ENCODE measurements at regions not wholly inside any gene's neighbourhood (a gene's known extent, or its start where the extent isn't known, plus 50 kb on each side); places are given as distances from the start of the nearest gene placed in this dataset.

GRCh38 chr14:53874704-53875103 is 81.9 kb downstream of the BMP4 start:
- H3K27ac Mint-ChIP-seq = no peak overlapping the region
- H3K27me3 Mint-ChIP-seq = no peaks in the 10 kb centered on the region
- H3K36me3 Mint-ChIP-seq = no peaks in the 10 kb centered on the region
- TF ChIP-seq, protein P1, sequence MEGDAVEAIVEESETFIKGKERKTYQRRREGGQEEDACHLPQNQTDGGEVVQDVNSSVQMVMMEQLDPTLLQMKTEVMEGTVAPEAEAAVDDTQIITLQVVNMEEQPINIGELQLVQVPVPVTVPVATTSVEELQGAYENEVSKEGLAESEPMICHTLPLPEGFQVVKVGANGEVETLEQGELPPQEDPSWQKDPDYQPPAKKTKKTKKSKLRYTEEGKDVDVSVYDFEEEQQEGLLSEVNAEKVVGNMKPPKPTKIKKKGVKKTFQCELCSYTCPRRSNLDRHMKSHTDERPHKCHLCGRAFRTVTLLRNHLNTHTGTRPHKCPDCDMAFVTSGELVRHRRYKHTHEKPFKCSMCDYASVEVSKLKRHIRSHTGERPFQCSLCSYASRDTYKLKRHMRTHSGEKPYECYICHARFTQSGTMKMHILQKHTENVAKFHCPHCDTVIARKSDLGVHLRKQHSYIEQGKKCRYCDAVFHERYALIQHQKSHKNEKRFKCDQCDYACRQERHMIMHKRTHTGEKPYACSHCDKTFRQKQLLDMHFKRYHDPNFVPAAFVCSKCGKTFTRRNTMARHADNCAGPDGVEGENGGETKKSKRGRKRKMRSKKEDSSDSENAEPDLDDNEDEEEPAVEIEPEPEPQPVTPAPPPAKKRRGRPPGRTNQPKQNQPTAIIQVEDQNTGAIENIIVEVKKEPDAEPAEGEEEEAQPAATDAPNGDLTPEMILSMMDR (conservative IDR thresholded peaks at IDR 0.05) = no peak
- no peak overlapping the region for H3K4me3 Mint-ChIP-seq
- DNase-seq (ENCODE audit: extremely low spot score, unreplicated experiment) = no peak
- H3K9me3 Mint-ChIP-seq = peaks cover 6% of the 10 kb centered on the region
- peaks cover 19% of the 10 kb centered on the region for H3K4me1 Mint-ChIP-seq (ENCODE audit: unreplicated experiment)

- DNase-seq (ENCODE audit: extremely low spot score, unreplicated experiment) = no peak
- H3K9me3 Mint-ChIP-seq = peaks cover 6% of the 10 kb centered on the region
- H3K4me1 Mint-ChIP-seq (ENCODE audit: unreplicated experiment) = peaks cover 13% of the 10 kb centered on the region
- no peaks in the 10 kb centered on the region for H3K36me3 Mint-ChIP-seq
- no peak overlapping the region for H3K4me3 Mint-ChIP-seq
- H3K27ac Mint-ChIP-seq = no peak overlapping the region
- no peaks in the 10 kb centered on the region for H3K27me3 Mint-ChIP-seq
- TF ChIP-seq, protein P1 (conservative IDR thresholded peaks at IDR 0.05) = no peak
These were observed 83.9 kb downstream of the BMP4 start for GRCh38 chr14:53872681-53873089.

GRCh38 chr14:53871951-53872350 is 84.7 kb downstream of the BMP4 start:
- H3K36me3 Mint-ChIP-seq = no peaks in the 10 kb centered on the region
- TF ChIP-seq, protein P1 (conservative IDR thresholded peaks at IDR 0.05) = no peak
- H3K27me3 Mint-ChIP-seq = no peaks in the 10 kb centered on the region
- H3K4me1 Mint-ChIP-seq (ENCODE audit: unreplicated experiment) = peaks cover 13% of the 10 kb centered on the region
- H3K27ac Mint-ChIP-seq = no peak overlapping the region
- no peak for DNase-seq (ENCODE audit: extremely low spot score, unreplicated experiment)
- peaks cover 6% of the 10 kb centered on the region for H3K9me3 Mint-ChIP-seq
- H3K4me3 Mint-ChIP-seq = no peak overlapping the region

GRCh38 chr14:53871011-53871410 is 85.6 kb downstream of the BMP4 start:
- DNase-seq (ENCODE audit: extremely low spot score, unreplicated experiment) = no peak
- TF ChIP-seq, protein P1 (conservative IDR thresholded peaks at IDR 0.05) = no peak
- Mint-ChIP-seq H3K27ac (no peak overlapping the region), H3K9me3 (no peaks in the 10 kb centered on the region), H3K27me3 (no peaks in the 10 kb centered on the region), H3K4me1 (ENCODE audit: unreplicated experiment) (peaks cover 13% of the 10 kb centered on the region), H3K4me3 (no peak overlapping the region), H3K36me3 (no peaks in the 10 kb centered on the region)

DNA sequence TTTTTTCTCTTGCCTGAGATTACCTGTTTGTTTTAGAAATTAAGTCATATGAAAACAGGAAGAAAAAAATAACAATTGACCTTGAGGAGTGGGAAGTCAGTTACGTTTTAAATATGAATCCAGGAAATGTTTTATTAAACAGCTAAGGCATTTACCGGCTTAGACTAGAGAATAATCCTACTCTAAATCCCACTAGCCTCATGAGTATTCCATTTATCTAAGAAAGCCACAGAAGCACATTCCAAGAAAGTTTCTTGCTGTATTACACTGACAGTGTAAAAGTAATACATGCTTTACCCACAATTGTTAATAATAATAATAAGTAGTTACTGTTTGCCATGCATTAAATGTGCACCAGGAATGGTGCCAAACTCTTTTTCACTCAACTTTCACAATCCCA is 90.9 kb downstream of the BMP4 start:
- Mint-ChIP-seq H3K27ac (no peak overlapping the region), H3K4me1 (ENCODE audit: unreplicated experiment) (no peaks in the 10 kb centered on the region), H3K36me3 (no peaks in the 10 kb centered on the region), H3K9me3 (no peaks in the 10 kb centered on the region), H3K4me3 (no peak overlapping the region), H3K27me3 (no peaks in the 10 kb centered on the region)
- no peak for DNase-seq (ENCODE audit: extremely low spot score, unreplicated experiment)
- TF ChIP-seq, protein P1 (conservative IDR thresholded peaks at IDR 0.05) = no peak

DNA sequence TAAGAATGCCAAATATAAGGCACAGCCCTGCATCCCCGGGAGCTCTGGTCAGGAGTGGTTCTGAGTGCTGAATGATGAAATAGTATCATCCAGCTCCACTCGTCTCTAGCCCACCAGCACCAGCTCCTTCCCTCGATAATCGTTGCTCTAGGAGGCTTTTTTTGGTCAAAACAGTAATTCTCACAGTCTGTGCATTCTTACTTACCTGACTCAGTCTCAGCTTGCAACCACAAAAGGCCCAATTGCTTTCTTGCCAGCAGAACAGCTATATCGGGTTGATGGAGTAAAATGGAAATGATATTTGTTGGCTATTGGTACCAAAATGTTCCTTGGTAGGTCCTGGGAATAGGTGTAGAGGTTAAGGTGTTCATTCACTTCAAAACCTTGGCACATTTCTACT is 94.8 kb downstream of the BMP4 start:
- DNase-seq (ENCODE audit: extremely low spot score, unreplicated experiment) = no peak
- no peak overlapping the region for H3K27ac Mint-ChIP-seq
- H3K36me3 Mint-ChIP-seq = no peaks in the 10 kb centered on the region
- no peaks in the 10 kb centered on the region for H3K27me3 Mint-ChIP-seq
- no peak overlapping the region for H3K4me3 Mint-ChIP-seq
- H3K9me3 Mint-ChIP-seq = no peaks in the 10 kb centered on the region
- TF ChIP-seq, protein P1 (conservative IDR thresholded peaks at IDR 0.05) = no peak
- H3K4me1 Mint-ChIP-seq (ENCODE audit: unreplicated experiment) = no peaks in the 10 kb centered on the region
